ENCODE measurements at regions not wholly inside any gene's neighbourhood (a gene's known extent, or its start where the extent isn't known, plus 50 kb on each side); places are given as distances from the start of the nearest gene placed in this dataset.

GRCh38 chr9:97779608-97780007 lies 73.4 kb upstream of the FOXE1 start:
- H3K4me1 ChIP-seq (ENCODE audit: low read depth), result peaks cover under 1% of the 10 kb centered on the region
- no peaks in the 10 kb centered on the region for H3K36me3 ChIP-seq (ENCODE audit: low read depth)
- no peak for TF ChIP-seq CTCF (IDR thresholded peaks at IDR 0.05)
- no peak overlapping the region for H3K4me3 ChIP-seq
- no peak for ATAC-seq
- intact Hi-C loops (cut with DNase I, micrococcal nuclease), result no loop called here
- no peak for DNase-seq
- H3K9me3 ChIP-seq, result peaks cover 16% of the 10 kb centered on the region

- Histone ChIP-seq H3K9me3 (peaks cover 16% of the 10 kb centered on the region), H3K4me1 (ENCODE audit: low read depth) (no peaks in the 10 kb centered on the region), H3K4me3 (no peak overlapping the region), H3K36me3 (ENCODE audit: low read depth) (no peaks in the 10 kb centered on the region)
- intact Hi-C loops (cut with DNase I, micrococcal nuclease), result no loop called here
- no peak for ATAC-seq
- no peak for DNase-seq
- no peak for TF ChIP-seq CTCF (IDR thresholded peaks at IDR 0.05)
Observed at GRCh38 chr9:97781902-97782301, 71.1 kb upstream of the FOXE1 start.

GRCh38 chr9:97786341-97786740 lies 66.7 kb upstream of the FOXE1 start:
- no peaks in the 10 kb centered on the region for H3K9me3 ChIP-seq
- no peak for ATAC-seq
- no peak overlapping the region for H3K4me3 ChIP-seq
- intact Hi-C loops (cut with DNase I, micrococcal nuclease), result no loop called here
- DNase-seq, result no peak
- no peaks in the 10 kb centered on the region for H3K4me1 ChIP-seq (ENCODE audit: low read depth)
- no peak for TF ChIP-seq CTCF (IDR thresholded peaks at IDR 0.05)
- no peaks in the 10 kb centered on the region for H3K36me3 ChIP-seq (ENCODE audit: low read depth)

GRCh38 chr9:97787551-97787950 lies 65.5 kb upstream of the FOXE1 start:
- intact Hi-C loops (cut with DNase I, micrococcal nuclease), result no loop called here
- DNase-seq (no peak), ATAC-seq (no peak)
- H3K4me3 ChIP-seq, result no peak overlapping the region
- no peaks in the 10 kb centered on the region for H3K4me1 ChIP-seq (ENCODE audit: low read depth)
- H3K9me3 ChIP-seq, result no peaks in the 10 kb centered on the region
- no peak for TF ChIP-seq CTCF (IDR thresholded peaks at IDR 0.05)
- no peaks in the 10 kb centered on the region for H3K36me3 ChIP-seq (ENCODE audit: low read depth)

DNA sequence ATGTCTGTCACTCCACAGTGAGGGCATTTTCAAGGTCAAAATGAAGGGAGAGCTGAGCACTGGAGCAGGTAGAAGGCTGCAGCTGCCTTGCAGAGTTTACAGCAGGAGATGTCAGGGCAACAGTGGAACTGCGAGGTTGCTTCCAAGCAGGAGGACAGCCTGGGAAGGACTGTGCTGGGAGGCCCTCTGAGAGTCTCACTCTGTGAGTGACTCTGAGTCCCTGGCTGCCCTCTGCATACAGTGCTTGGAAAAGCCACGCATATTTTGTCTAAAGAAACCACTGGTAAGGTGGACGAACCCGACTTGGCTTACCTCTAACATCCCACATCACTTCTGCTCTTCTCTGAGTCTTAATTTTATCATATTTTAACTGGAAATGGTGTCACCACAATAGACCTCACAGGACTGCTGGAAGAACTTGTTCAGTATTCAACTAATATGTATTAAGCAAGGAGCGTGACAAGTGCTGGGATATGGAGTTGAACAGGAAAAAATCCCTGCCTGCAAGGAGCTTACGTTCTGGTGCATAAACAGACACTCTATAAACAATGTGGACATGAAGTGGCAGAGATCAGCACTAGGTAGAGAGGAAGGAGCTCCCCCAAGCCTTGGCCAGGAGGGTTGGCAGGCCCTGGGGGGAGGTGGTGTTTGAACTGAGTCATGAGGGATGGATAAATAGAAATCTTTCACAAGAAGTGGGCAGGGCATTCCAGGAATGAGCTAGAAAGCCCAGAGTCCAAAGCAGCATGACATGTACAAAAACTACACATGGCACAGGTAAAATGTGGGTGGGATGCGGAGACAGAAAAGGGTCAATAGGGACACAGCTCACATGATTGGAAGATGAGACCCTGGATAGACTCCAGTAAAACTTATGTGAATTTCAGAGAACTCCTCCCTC lies 64.0 kb upstream of the FOXE1 start:
- no peaks in the 10 kb centered on the region for H3K9me3 ChIP-seq
- no peak for ATAC-seq
- intact Hi-C loops (cut with DNase I, micrococcal nuclease), result no loop called here
- no peak for TF ChIP-seq CTCF (IDR thresholded peaks at IDR 0.05)
- no peak for DNase-seq
- no peak overlapping the region for H3K4me3 ChIP-seq
- H3K36me3 ChIP-seq (ENCODE audit: low read depth), result no peaks in the 10 kb centered on the region
- H3K4me1 ChIP-seq (ENCODE audit: low read depth), result no peaks in the 10 kb centered on the region
